ENCODE measurements at regions not wholly inside any gene's neighbourhood (a gene's known extent, or its start where the extent isn't known, plus 50 kb on each side); places are given as distances from the start of the nearest gene placed in this dataset.
A peak's percentile ranks its signal among the peaks of the same experiment; 100 is the strongest.

DNA sequence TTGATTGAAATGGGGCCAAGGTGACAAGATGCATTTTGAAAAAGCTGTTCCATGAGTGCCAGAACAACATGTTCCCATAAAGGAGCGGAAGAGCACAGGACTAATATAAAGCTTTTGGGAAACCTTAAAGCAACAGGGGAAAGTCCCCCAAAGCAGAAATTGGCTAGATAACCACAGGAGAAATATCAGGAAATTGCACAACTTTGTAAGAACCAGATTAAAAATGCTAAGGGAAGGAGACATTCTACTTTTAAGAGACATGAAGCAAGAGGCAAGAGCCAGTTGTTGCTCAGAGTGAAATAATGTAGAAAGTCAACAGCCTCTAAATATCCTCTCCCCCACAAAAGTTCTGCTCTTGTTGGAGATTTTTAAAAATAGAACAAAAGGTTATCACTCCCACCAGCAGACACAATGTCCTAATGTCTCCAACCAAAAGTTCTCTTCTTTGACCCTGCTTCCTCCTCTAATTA lies 85.2 kb upstream of the LNX1 start:
- DNase-seq: no peak
- H3K27me3 ChIP-seq: no peaks in the 10 kb centered on the region
- peak overlapping the region in 1 of 3 donors; percentile 15 for H3K27ac ChIP-seq
- intact Hi-C loops (cut with DNase I): no loop called here
- no peaks in the 10 kb centered on the region for H3K9me3 ChIP-seq
- no peaks in the 10 kb centered on the region for H3K36me3 ChIP-seq
- TF ChIP-seq, protein P1, sequence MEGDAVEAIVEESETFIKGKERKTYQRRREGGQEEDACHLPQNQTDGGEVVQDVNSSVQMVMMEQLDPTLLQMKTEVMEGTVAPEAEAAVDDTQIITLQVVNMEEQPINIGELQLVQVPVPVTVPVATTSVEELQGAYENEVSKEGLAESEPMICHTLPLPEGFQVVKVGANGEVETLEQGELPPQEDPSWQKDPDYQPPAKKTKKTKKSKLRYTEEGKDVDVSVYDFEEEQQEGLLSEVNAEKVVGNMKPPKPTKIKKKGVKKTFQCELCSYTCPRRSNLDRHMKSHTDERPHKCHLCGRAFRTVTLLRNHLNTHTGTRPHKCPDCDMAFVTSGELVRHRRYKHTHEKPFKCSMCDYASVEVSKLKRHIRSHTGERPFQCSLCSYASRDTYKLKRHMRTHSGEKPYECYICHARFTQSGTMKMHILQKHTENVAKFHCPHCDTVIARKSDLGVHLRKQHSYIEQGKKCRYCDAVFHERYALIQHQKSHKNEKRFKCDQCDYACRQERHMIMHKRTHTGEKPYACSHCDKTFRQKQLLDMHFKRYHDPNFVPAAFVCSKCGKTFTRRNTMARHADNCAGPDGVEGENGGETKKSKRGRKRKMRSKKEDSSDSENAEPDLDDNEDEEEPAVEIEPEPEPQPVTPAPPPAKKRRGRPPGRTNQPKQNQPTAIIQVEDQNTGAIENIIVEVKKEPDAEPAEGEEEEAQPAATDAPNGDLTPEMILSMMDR (IDR thresholded peaks at IDR 0.05): no peak
- TF ChIP-seq POLR2A (IDR thresholded peaks at IDR 0.05): no peak
- H3K4me1 ChIP-seq: peaks cover 0 to 3% of the 10 kb centered on the region in 2 donors
- H3K4me3 ChIP-seq (replicated peaks in 1 of 3): no peak overlapping the region
- WGBS, 2 donors: 63 to 85% methylated on average over 1 of the region's 1 CpG

DNA sequence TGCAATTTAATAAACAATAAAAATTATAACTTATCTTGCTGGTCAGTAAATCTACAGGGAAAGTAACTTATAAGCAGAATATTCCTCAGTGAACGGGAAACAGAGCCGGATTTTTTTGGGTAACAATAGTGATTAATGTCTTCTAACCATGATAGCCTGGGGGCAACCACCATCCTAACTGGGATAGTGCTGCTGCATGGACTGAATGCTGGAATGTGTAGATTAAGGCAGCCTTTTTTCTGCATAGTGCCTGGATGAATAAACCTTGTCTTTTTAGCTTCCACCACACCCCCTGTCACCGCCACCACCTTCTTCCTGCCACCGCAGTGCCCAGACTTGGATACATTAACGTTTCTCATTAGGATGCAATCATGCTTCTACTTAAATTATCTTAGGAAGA lies 83.6 kb upstream of the LNX1 start:
- Histone ChIP-seq H3K4me3 (replicated peaks in 1 of 3) (no peak overlapping the region), H3K27ac (no peak overlapping the region), H3K4me1 (peaks cover 0 to 3% of the 10 kb centered on the region in 2 donors), H3K9me3 (no peaks in the 10 kb centered on the region), H3K36me3 (no peaks in the 10 kb centered on the region), H3K27me3 (no peaks in the 10 kb centered on the region)
- TF ChIP-seq POLR2A (IDR thresholded peaks at IDR 0.05): no peak
- TF ChIP-seq, protein P1 (IDR thresholded peaks at IDR 0.05): no peak
- intact Hi-C loops (cut with DNase I): no loop called here
- 90% methylated on average over 5 of the region's 5 CpGs for WGBS, 2 donors
- no peak for DNase-seq

DNA sequence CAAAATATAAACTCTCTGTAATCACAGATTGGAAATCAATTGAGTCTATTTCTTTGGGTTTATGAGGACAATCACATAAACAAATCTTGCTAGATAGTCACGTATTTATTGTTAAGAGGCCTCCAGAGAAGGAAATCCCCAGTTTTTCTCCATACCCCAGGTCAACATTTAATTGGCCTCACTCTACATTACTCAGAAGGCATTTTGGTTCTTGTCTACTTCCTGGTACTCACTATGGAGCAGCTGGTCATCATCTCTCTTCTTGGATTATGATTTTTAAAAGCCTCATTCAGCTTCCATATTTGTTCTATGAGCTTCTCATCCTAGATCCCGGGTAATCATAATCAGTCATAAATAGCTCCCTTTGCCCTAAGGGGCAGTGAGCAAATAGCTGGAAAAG lies 81.6 kb upstream of the LNX1 start:
- Histone ChIP-seq H3K27me3 (no peaks in the 10 kb centered on the region), H3K9me3 (no peaks in the 10 kb centered on the region), H3K27ac (no peak overlapping the region), H3K4me1 (no peaks in the 10 kb centered on the region), H3K36me3 (no peaks in the 10 kb centered on the region), H3K4me3 (replicated peaks in 1 of 3) (no peak overlapping the region)
- 88 to 95% methylated on average over 2 of the region's 2 CpGs for WGBS, 2 donors
- DNase-seq: no peak
- TF ChIP-seq, protein P1 (IDR thresholded peaks at IDR 0.05): no peak
- TF ChIP-seq POLR2A (IDR thresholded peaks at IDR 0.05): no peak
- intact Hi-C loops (cut with DNase I): no loop called here

DNA sequence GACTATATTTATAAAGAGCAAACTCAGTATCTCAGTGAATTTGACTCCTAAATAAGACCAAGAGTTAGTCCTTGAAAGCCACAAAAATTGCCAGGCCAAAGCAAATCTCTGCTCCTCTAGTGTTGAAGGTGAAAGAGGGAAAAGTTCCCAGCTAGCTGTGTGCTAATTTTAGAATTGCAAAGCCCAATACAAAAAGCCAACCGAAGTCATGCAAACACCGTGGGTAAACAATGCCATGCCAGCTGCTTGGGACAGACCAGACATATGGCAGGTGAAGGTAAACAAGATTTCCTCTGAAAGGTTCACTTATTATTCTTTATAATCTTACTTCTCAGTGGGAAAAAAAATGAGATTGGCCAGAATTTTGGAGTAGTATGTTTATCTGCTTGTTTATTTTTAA lies 80.5 kb upstream of the LNX1 start:
- WGBS, 2 donors: 59 to 61% methylated on average over 2 of the region's 2 CpGs
- intact Hi-C loops (cut with DNase I): no loop called here
- Histone ChIP-seq H3K9me3 (no peaks in the 10 kb centered on the region), H3K4me3 (replicated peaks in 1 of 3) (no peak overlapping the region), H3K4me1 (no peaks in the 10 kb centered on the region), H3K27ac (no peak overlapping the region), H3K36me3 (no peaks in the 10 kb centered on the region), H3K27me3 (no peaks in the 10 kb centered on the region)
- TF ChIP-seq, protein P1 (IDR thresholded peaks at IDR 0.05): no peak
- TF ChIP-seq POLR2A (IDR thresholded peaks at IDR 0.05): no peak
- DNase-seq: no peak

DNA sequence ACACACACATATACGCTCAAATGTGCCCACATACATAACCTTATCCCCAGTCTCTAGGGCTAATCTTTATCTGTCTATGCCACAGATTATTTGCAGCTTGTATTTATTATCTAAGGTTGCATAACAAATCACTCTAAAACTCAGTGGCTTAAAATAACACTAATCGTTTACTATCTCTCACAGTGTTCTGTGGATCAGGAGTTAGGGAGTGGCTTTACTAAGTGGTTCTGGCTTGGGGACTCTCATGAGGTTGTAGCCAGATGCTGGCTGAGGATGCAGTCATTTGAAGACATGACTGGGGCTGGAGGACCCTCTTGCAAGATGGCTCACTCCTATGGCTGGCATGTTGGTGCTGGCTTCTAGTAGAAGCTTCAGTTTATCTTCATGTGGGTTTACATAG lies 68.5 kb upstream of the LNX1 start:
- TF ChIP-seq, protein P1 (IDR thresholded peaks at IDR 0.05): no peak
- TF ChIP-seq POLR2A (IDR thresholded peaks at IDR 0.05): no peak
- Histone ChIP-seq H3K4me3 (replicated peaks in 1 of 3) (no peak overlapping the region), H3K4me1 (peaks cover 0 to 11% of the 10 kb centered on the region in 2 donors), H3K36me3 (no peaks in the 10 kb centered on the region), H3K9me3 (no peaks in the 10 kb centered on the region), H3K27me3 (no peaks in the 10 kb centered on the region), H3K27ac (no peak overlapping the region)
- intact Hi-C loops (cut with DNase I): no loop called here
- 55 to 61% methylated on average over 2 of the region's 2 CpGs for WGBS, 2 donors
- DNase-seq: no peak
